PFSK-1 (cell line): ENCODE measurements at regions not wholly inside any gene's neighbourhood (a gene's known extent, or its start where the extent isn't known, plus 50 kb on each side); places are given as distances from the start of the nearest gene placed in this dataset.

Source experiments
- POLR2AphosphoS5 ChIP-seq: IDR thresholded peaks from 2 replicates; pipeline ENCODE4 v1.6.1; 2012; ENCODE audit warnings: low read depth, mild to moderate bottlenecking, control low read depth, low read length, moderate library complexity
- SIN3A ChIP-seq: IDR thresholded peaks from 2 replicates; pipeline ENCODE4 v1.6.1; 2012; ENCODE audit warnings: mild to moderate bottlenecking, low read length, moderate library complexity, borderline replicate concordance; ENCODE audit not compliant: insufficient read depth
- TF ChIP-seq, protein P1 (sequence below), 2 experiments: IDR thresholded peaks; 2 replicates each; pipeline versions ENCODE4 v1.6.1 to v1.8.0; 2011 to 2012; ENCODE audit warnings: low read depth in 2 of 2, low read length in 2 of 2, control low read depth in 1 of 2, inconsistent platforms in 1 of 2, mild to moderate bottlenecking in 1 of 2, moderate library complexity in 1 of 2; ENCODE audit not compliant: insufficient read depth in 1 of 2

- TF ChIP-seq POLR2AphosphoS5 (no peak), SIN3A (no peak)
- TF ChIP-seq, protein P1, sequence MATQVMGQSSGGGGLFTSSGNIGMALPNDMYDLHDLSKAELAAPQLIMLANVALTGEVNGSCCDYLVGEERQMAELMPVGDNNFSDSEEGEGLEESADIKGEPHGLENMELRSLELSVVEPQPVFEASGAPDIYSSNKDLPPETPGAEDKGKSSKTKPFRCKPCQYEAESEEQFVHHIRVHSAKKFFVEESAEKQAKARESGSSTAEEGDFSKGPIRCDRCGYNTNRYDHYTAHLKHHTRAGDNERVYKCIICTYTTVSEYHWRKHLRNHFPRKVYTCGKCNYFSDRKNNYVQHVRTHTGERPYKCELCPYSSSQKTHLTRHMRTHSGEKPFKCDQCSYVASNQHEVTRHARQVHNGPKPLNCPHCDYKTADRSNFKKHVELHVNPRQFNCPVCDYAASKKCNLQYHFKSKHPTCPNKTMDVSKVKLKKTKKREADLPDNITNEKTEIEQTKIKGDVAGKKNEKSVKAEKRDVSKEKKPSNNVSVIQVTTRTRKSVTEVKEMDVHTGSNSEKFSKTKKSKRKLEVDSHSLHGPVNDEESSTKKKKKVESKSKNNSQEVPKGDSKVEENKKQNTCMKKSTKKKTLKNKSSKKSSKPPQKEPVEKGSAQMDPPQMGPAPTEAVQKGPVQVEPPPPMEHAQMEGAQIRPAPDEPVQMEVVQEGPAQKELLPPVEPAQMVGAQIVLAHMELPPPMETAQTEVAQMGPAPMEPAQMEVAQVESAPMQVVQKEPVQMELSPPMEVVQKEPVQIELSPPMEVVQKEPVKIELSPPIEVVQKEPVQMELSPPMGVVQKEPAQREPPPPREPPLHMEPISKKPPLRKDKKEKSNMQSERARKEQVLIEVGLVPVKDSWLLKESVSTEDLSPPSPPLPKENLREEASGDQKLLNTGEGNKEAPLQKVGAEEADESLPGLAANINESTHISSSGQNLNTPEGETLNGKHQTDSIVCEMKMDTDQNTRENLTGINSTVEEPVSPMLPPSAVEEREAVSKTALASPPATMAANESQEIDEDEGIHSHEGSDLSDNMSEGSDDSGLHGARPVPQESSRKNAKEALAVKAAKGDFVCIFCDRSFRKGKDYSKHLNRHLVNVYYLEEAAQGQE (IDR thresholded peaks at IDR 0.05; ENCODE audit: insufficient read depth in 1 of 2, low read depth in 2 of 2, low read length in 2 of 2) = no peak
Measured at GRCh38 chr2:215691346-215691745, 255.5 kb upstream of the FN1 start.
